H4 (cell line): ENCODE measurements at regions not wholly inside any gene's neighbourhood (a gene's known extent, or its start where the extent isn't known, plus 50 kb on each side); places are given as distances from the start of the nearest gene placed in this dataset.
A peak's percentile ranks its signal among the peaks of the same experiment; 100 is the strongest.

ENCODE experiments used
- DNase-seq: peaks from one replicate; pipeline ENCODE4 v3.0.0-alpha.2; 2015; ENCODE audit warnings: low spot score

- no peak for DNase-seq
Observed at GRCh38 chr3:157807280-157807679, 298.9 kb downstream of the SHOX2 start.

- DNase-seq, result no peak
Observed at GRCh38 chr3:157805538-157805937, 300.7 kb downstream of the SHOX2 start.

DNA sequence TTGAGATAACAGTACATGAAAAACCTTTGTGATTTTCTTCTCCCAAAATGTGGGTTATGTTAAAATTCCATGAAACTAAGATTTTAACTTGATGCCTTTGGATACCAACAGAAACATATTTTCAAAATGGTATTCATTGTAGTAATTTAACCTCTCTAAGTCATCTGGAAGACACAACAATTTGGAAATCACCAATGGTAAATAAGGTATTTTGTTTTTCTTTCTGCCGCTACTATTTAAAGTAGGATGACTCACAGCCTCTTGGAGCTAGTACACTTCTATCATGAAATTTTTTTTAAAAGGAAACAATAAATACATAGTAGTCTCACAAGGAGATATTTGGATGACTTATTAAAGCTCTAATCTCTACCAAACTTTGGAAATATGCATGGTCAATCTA is 291.6 kb upstream of the VEPH1 start:
- peak; percentile 41 for DNase-seq

GRCh38 chr3:157793745-157794144 is 290.5 kb upstream of the VEPH1 start:
- DNase-seq, result no peak

DNA sequence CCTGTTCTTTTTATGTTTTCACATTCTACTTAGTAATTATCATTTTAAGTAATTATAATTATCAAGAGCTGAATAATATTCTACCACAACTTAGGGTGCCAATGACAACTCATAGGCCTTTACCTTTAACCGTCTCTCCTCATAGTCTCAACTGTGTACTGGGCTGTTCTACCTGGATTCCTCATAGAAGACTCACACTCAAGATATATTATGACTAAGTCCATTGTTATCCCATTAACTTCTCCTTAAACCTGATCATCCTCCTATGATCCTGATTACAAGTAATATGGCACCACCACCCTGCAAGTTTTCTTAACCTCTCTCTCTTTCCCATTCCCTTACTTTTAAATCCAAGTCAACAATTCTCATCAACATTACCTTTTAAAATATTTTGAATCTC is 285.9 kb upstream of the VEPH1 start:
- no peak for DNase-seq

DNA sequence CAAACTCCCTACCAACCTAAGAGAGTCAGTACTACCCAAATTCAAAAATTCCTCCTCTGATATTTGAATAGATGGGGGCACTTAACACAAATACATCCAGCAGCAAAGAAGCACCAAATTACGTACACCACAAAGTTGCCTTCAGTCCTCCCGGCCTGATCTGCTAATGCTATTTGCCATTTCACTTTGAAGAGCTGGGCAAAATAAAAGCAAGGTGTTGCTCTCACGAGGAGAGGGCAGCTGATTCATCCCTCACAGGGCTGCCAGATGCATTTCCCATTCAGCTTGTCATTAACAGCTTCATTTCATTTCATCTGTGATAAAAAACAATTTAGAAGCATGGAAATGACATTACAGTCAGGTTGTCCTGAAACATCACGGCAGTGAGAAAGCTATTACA is 283.4 kb upstream of the VEPH1 start:
- DNase-seq, result no peak

- no peak for DNase-seq
Observed at GRCh38 chr3:157786211-157786610, 283.0 kb upstream of the VEPH1 start.

DNA sequence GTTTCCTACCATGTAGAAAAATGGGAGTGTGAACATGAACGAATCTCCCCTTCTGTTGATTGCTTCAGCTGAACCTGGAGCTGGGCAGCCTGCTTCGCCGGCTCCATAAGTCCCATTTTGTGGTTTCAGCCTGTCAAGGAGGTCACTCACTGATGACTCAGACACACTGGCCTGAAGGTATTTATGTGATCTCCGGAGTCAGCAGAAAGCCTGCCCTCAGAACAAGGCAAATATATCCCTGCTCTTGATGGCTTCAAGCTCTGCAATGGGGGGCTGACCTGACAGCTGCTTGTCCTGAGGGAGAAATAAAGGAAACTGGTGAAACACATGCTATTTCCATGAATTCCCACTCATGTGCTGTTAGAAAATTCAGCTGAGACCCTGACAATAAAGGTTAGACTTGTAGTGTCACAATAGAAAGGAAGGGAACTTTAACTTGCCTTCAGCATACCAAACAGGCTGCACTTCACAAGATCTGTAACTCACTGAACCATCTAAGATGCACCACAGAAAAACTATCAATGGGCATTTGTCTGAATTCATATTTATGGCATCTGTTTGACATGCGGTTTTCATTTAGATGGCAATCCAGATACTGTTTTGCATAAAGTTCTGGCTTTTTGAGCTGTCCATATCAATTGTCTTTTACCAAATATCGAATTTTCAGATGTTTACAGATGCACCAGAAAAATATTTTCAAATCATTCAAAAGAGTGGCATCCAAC is 282.0 kb upstream of the VEPH1 start:
- DNase-seq, result peak; percentile 88

- DNase-seq, result no peak
Observed at GRCh38 chr3:157782236-157782635, 279.0 kb upstream of the VEPH1 start.

DNA sequence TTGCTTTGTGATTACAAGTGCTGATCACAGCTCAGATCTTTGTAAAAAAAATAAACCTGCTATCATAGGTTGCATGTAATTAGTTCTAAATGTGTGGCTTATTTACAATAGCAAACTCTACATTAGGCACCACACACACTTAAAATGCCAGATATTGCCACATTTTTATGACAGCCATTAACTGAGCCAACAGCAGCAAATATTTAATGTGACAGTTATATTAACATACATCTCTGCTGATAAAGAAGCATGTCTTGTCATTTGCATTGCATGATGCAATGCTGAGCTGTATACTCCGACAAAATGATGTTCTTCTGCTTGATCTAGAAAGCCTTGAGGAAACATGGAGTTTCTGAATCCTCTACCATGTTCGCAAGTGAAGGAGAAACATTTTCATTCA is 273.6 kb upstream of the VEPH1 start:
- DNase-seq, result no peak

DNA sequence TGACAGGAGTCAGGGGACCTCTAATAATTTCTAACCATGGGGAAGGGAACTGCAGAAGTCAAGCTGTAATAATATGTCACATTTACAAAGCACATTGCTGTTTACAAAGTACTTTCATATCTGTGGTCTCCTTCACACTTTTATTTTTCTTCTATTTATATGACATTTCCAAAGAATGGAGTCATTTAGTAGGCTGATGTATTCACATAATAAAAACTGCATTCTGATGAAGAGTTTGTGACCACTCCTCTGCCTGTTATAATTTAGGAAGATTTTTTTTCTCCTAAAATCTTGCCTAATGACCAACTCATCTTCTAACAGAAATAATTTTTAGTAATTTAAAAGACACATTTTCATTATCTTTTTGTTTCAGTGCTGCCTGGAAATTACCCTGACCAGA is 272.2 kb upstream of the VEPH1 start:
- no peak for DNase-seq

- DNase-seq, result no peak
Observed at GRCh38 chr3:157769378-157769777, 266.2 kb upstream of the VEPH1 start.

DNA sequence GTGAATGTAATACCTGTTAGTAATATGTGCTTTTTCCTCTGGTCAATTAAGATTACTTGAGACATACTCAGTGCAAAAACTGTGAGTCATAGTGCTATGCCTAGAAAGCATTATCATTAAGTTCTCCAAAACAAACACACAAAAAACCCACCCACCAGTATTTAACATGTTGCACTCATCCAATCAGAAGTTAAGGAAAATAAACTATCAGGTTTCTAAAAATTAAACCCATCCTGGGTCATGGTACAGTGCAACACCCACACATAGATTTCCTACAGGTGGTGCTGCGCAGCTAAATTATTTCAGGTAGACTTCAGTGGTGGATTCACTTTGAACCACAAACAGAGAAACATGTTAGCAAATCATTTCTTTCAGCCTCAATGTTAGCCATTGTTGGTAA is 264.4 kb upstream of the VEPH1 start:
- DNase-seq, result no peak

GRCh38 chr3:157763644-157764043 is 260.4 kb upstream of the VEPH1 start:
- DNase-seq, result no peak

DNA sequence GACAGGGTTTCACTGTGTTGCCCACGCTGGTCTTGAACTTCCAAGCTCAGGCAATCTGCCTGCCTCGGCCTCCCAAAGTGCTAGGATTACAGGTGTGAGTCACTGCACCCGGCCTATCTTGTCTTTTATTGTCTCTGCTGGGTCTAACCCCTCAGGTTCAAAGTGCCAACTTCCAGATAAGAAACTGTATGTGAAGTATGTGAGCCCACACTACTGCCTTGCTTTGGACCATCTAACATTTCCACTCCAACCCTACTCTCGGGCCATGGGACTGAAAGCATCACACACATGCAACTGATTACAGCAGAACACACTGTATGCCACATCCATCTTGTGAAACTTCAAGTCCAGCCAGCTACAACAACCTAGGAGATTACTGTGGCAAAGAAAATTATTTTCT is 256.1 kb upstream of the VEPH1 start:
- DNase-seq, result no peak

DNA sequence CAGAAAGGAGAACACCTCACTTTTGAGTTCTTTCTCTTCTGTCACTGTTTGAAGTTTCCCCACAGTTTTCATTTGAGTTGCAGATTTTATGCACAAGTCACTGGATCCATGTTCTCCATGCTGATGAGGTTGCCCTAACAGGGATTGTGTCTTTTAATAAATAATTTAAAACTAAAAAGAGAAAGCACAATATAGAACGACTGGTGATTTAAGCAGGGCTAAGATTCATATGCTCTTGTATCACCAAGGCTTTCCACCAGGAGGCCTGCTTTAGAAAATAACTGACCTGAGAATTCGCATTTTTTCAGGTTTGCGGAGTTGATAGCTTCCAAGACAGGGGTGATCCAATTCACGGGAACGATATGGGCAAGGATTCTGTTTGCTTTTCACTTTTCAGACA is 252.0 kb upstream of the VEPH1 start:
- DNase-seq, result no peak

DNA sequence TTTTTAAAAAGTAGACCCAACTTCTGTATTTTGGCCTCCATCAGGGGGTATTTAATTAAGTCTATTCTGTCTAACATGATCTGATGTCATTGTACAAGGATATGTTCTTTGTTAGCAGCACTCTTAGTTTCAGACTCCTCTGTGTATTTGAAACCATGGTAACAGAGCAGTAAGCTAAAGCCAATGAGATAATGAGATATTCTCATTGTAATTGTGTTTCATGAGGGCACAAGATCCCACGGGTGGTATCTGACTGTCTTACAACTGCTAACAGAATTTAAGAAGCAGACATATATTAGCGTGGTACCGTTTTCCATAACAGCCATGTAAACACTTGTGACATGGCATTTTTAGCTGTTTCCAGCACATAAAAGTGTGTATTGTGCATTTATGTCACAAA is 251.2 kb upstream of the VEPH1 start:
- DNase-seq, result no peak

GRCh38 chr3:157753787-157754136 is 250.5 kb upstream of the VEPH1 start:
- no peak for DNase-seq

DNA sequence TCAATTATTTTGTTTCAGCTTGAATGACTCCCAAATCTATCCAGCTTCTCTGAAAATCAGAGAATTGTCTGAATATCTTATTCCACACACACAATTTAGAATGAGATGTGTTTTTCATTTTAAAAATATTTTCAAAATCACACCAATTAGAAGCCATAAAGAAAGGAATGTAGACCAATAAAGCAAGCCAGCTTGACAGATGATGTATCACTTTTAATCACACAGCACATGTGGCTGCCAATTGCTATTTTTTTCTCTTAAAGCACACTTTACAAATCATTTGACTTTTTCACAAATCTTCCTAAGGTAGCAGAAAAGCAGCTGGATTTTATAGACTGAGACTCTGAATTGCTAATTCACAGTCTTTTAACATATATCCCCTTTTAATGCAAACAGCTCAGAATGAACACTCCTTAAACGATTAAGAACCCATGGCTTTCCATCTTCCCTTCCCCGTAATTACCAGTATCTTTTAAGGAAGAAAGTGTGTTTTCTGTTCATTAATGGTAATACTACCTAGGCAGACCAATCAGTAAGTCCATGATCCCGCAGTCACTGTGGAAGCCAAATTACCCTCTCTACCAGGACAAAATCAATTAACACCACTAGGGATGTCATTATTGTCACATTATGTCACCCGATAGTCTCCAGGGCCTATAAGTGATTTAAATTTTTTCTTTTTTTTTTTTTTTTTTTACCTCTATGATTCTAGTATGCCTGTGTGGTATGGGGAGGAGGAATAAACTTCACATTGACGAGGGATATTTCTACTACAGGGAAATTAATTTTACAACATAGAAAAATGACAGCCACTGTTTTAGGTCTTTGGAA is 250.0 kb upstream of the VEPH1 start:
- no peak for DNase-seq

DNA sequence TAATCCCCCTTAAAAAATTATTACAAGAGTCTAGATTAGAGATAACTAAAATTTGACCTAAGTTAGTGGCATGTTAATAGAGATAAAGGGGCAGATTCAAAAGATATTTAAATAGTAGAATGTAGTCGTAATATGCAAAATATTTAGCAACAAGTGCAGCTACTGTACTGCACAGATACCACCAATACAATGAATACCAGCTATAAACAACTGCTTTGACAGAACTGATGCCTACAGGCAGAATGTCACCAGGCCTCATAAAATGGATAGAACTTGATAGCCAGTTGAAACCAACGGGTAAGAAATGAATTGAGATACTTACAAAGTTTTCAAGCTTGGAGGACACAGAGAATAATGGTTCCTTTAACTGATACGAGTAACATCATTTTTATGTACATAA is 249.3 kb upstream of the VEPH1 start:
- no peak for DNase-seq

GRCh38 chr3:157751386-157751785 is 248.2 kb upstream of the VEPH1 start:
- DNase-seq, result no peak

- no peak for DNase-seq
Observed at GRCh38 chr3:157746391-157746790, 243.2 kb upstream of the VEPH1 start.

DNA sequence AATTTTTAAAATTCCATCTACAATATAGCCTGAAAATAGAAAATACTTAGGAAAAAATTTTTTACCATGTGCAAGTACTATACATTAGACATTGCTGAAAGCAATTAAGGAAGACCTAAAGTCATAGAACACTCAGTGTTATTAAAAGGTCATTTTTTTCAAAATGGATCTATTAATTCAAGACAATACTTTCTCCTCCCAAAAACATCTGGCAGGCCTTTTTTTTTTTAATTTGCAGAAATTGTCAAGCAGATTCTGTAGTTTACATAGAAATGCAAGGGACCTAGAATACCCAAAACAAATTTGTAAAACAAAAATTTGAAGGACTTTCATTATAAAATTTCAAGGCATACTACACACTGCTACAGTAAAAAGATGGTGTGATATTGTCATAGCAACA is 238.4 kb upstream of the VEPH1 start:
- no peak for DNase-seq

- DNase-seq, result no peak
Observed at GRCh38 chr3:157738441-157738840, 235.2 kb upstream of the VEPH1 start.
